Stimulated activated effector memory CD8-positive, alpha-beta T cell treated with anti-CD3 and anti-CD28 coated beads, Interleukin-12 subunit alpha, Interleukin-12 subunit beta, amount 100 ng/mL, for 72 hours (primary cell): ENCODE measurements at regions not wholly inside any gene's neighbourhood (a gene's known extent, or its start where the extent isn't known, plus 50 kb on each side); places are given as distances from the start of the nearest gene placed in this dataset.
"Not testable (repeated sequence)": the region's sequence is repeated elsewhere in the genome, so short reads cannot be mapped to it uniquely, and the experiment has no call there.

ENCODE experiments used
- ATAC-seq: fragments of 150-1000 bp; cut with Tn5 transposase; 2 replicates; pipeline ENCODE4 v1.10.0; 2021
- DNase-seq, 2 donors: peaks; one replicate each; pipeline ENCODE4 v3.0.0; 2021 to 2022; ENCODE audit warnings: low spot score in 2 of 2
- H3K27ac Mint-ChIP-seq: one replicate; pipeline ENCODE4 v1.8.0; 2022; ENCODE audit warnings: mild to moderate bottlenecking, mixed read lengths
- H3K36me3 Mint-ChIP-seq: one replicate; pipeline ENCODE4 v1.8.0; 2022; ENCODE audit warnings: mild to moderate bottlenecking, mixed read lengths
- H3K4me1 Mint-ChIP-seq: one replicate; pipeline ENCODE4 v1.8.0; 2022; ENCODE audit warnings: mixed read lengths
- H3K4me3 Mint-ChIP-seq: one replicate; pipeline ENCODE4 v1.8.0; 2022; ENCODE audit warnings: mild to moderate bottlenecking, mixed read lengths
- H3K9me3 Mint-ChIP-seq: one replicate; pipeline ENCODE4 v1.8.0; 2022; ENCODE audit warnings: mixed read lengths

GRCh38 chr7:68722044-68722443 lies 876.2 kb upstream of the AUTS2 start:
- Mint-ChIP-seq H3K36me3 (no peaks in the 10 kb centered on the region), H3K9me3 (peaks cover 8% of the 10 kb centered on the region), H3K27ac (no peak overlapping the region), H3K4me1 (no peaks in the 10 kb centered on the region), H3K4me3 (no peak overlapping the region)
- DNase-seq: no peak
- ATAC-seq: no peak

- DNase-seq (no peak), ATAC-seq (no peak)
- Mint-ChIP-seq H3K27ac (no peak overlapping the region), H3K4me3 (no peak overlapping the region), H3K9me3 (peaks cover 17% of the 10 kb centered on the region), H3K36me3 (no peaks in the 10 kb centered on the region), H3K4me1 (no peaks in the 10 kb centered on the region)
Measured at GRCh38 chr7:68724965-68725364, 873.3 kb upstream of the AUTS2 start.

- Mint-ChIP-seq H3K36me3 (no peaks in the 10 kb centered on the region), H3K9me3 (peaks cover 17% of the 10 kb centered on the region), H3K4me1 (no peaks in the 10 kb centered on the region), H3K27ac (no peak overlapping the region), H3K4me3 (no peak overlapping the region)
- ATAC-seq: no peak
- no peak for DNase-seq
Measured at GRCh38 chr7:68725843-68726785, 872.2 kb upstream of the AUTS2 start.

- ATAC-seq, DNase-seq, H3K36me3 Mint-ChIP-seq, H3K27ac Mint-ChIP-seq, H3K4me3 Mint-ChIP-seq, H3K4me1 Mint-ChIP-seq, H3K9me3 Mint-ChIP-seq: not testable (repeated sequence)
Measured at GRCh38 chr7:68728720-68729119, 869.6 kb upstream of the AUTS2 start.

GRCh38 chr7:68729371-68729770 lies 868.9 kb upstream of the AUTS2 start:
- Mint-ChIP-seq H3K4me3 (no peak overlapping the region), H3K9me3 (peaks cover 10% of the 10 kb centered on the region), H3K27ac (no peak overlapping the region), H3K36me3 (no peaks in the 10 kb centered on the region), H3K4me1 (no peaks in the 10 kb centered on the region)
- no peak for DNase-seq
- ATAC-seq: no peak

- Mint-ChIP-seq H3K9me3 (peaks cover 10% of the 10 kb centered on the region), H3K4me1 (no peaks in the 10 kb centered on the region), H3K4me3 (no peak overlapping the region), H3K27ac (no peak overlapping the region), H3K36me3 (no peaks in the 10 kb centered on the region)
- DNase-seq (no peak), ATAC-seq (no peak)
Measured at GRCh38 chr7:68730194-68730593, 868.1 kb upstream of the AUTS2 start.

- no peaks in the 10 kb centered on the region for H3K36me3 Mint-ChIP-seq
- peaks cover 10% of the 10 kb centered on the region for H3K9me3 Mint-ChIP-seq
- no peak for ATAC-seq
- no peak overlapping the region for H3K27ac Mint-ChIP-seq
- no peak for DNase-seq
- H3K4me1 Mint-ChIP-seq: no peaks in the 10 kb centered on the region
- H3K4me3 Mint-ChIP-seq: no peak overlapping the region
Measured at GRCh38 chr7:68730964-68731363, 867.3 kb upstream of the AUTS2 start.

GRCh38 chr7:68733219-68734153 lies 864.8 kb upstream of the AUTS2 start:
- Mint-ChIP-seq H3K36me3 (no peaks in the 10 kb centered on the region), H3K9me3 (peaks cover 3% of the 10 kb centered on the region), H3K27ac (no peak overlapping the region), H3K4me3 (no peak overlapping the region), H3K4me1 (no peaks in the 10 kb centered on the region)
- DNase-seq: no peak
- ATAC-seq: no peak

- H3K4me1 Mint-ChIP-seq: no peaks in the 10 kb centered on the region
- no peak for ATAC-seq
- no peaks in the 10 kb centered on the region for H3K36me3 Mint-ChIP-seq
- DNase-seq: no peak
- H3K9me3 Mint-ChIP-seq: peaks cover 3% of the 10 kb centered on the region
- no peak overlapping the region for H3K27ac Mint-ChIP-seq
- H3K4me3 Mint-ChIP-seq: no peak overlapping the region
Measured at GRCh38 chr7:68734431-68734830, 863.8 kb upstream of the AUTS2 start.

- Mint-ChIP-seq H3K27ac (no peak overlapping the region), H3K36me3 (no peaks in the 10 kb centered on the region), H3K9me3 (peaks cover 3% of the 10 kb centered on the region), H3K4me3 (no peak overlapping the region), H3K4me1 (no peaks in the 10 kb centered on the region)
- ATAC-seq (no peak), DNase-seq (no peak)
Measured at GRCh38 chr7:68739306-68739705, 859.0 kb upstream of the AUTS2 start.

- Mint-ChIP-seq H3K27ac (no peak overlapping the region), H3K36me3 (no peaks in the 10 kb centered on the region), H3K4me1 (no peaks in the 10 kb centered on the region), H3K9me3 (peaks cover 4% of the 10 kb centered on the region), H3K4me3 (no peak overlapping the region)
- no peak for DNase-seq
- no peak for ATAC-seq
Measured at GRCh38 chr7:68744036-68744435, 854.2 kb upstream of the AUTS2 start.

- Mint-ChIP-seq H3K4me1 (no peaks in the 10 kb centered on the region), H3K4me3 (no peak overlapping the region), H3K36me3 (no peaks in the 10 kb centered on the region), H3K27ac (no peak overlapping the region), H3K9me3 (peaks cover 11% of the 10 kb centered on the region)
- DNase-seq (no peak), ATAC-seq (no peak)
Measured at GRCh38 chr7:68748934-68749900, 849.1 kb upstream of the AUTS2 start.

GRCh38 chr7:68752485-68753178 lies 845.6 kb upstream of the AUTS2 start:
- Mint-ChIP-seq H3K9me3 (peaks cover 12% of the 10 kb centered on the region), H3K27ac (no peak overlapping the region), H3K4me3 (no peak overlapping the region), H3K36me3 (no peaks in the 10 kb centered on the region), H3K4me1 (no peaks in the 10 kb centered on the region)
- DNase-seq (no peak), ATAC-seq (no peak)

- H3K27ac Mint-ChIP-seq: no peak overlapping the region
- no peak for ATAC-seq
- no peaks in the 10 kb centered on the region for H3K4me1 Mint-ChIP-seq
- no peak for DNase-seq
- no peak overlapping the region for H3K4me3 Mint-ChIP-seq
- peaks cover 15% of the 10 kb centered on the region for H3K9me3 Mint-ChIP-seq
- no peaks in the 10 kb centered on the region for H3K36me3 Mint-ChIP-seq
Measured at GRCh38 chr7:68754414-68754813, 843.9 kb upstream of the AUTS2 start.
